HepG2 (cell line): ENCODE measurements at regions not wholly inside any gene's neighbourhood (a gene's known extent, or its start where the extent isn't known, plus 50 kb on each side); places are given as distances from the start of the nearest gene placed in this dataset.

Experiments
- ATAC-seq: fragments of 200-7000 bp; cut with Tn5 transposase; 3 replicates; pipeline ENCODE4 v1.9.1; 2020; ENCODE audit warnings: mild to moderate bottlenecking, moderate library complexity
- BruUV-seq: library from RNA; stranded (reverse); fragments of 400-500 nt; replicated peaks from 2 replicates; lab custom pipeline; 2021; lab: Mats Ljungman, UMichigan
- CTCF ChIA-PET: fragments of 300-600 bp; formaldehyde crosslinking; extraction: SDS; loops from one replicate; lab custom pipeline; 2021; ENCODE audit warnings: low total read pairs, inconsistent platforms, low intra/inter-chr PET ratio; lab: Yijun Ruan, JAX
- POLR2A ChIA-PET: fragments of 350-600 bp; sonication (Branson Sonifier 250); formaldehyde crosslinking; loops from one replicate; lab custom pipeline; 2020; ENCODE audit warnings: antibody characterized with exemption, inconsistent platforms; lab: Yijun Ruan, JAX
- DNase-seq: peaks from one replicate; pipeline ENCODE4 v3.0.0-alpha.2; 2015; ENCODE audit warnings: low spot score
- FAIRE-seq: peaks from 3 replicates; lab custom pipeline; 2011; peaks lifted over from hg19 to GRCh38; lab: Jason Lieb, UNC
- H2AFZ ChIP-seq: one replicate; pipeline ENCODE4 v1.6.1; 2011; ENCODE audit warnings: low read length, inconsistent platforms
- H3K27ac ChIP-seq: fragments of 300-600 bp; 3 replicates; pipeline ENCODE4 v1.8.0; 2011; ENCODE audit warnings: mixed run types, mild to moderate bottlenecking, mixed read lengths, low read length, inconsistent platforms; ENCODE audit not compliant: insufficient read depth; ENCODE audit errors: extremely low read length
- H3K27me3 ChIP-seq, 2 experiments: fragments of 200-600 bp in 1 of 2; 2 replicates in 1 of 2; 3 replicates in 1 of 2; pipeline versions ENCODE4 v1.6.0 to v1.8.0; 2011; ENCODE audit warnings: low read length in 2 of 2, mild to moderate bottlenecking in 2 of 2, moderate library complexity in 2 of 2, inconsistent platforms in 1 of 2; ENCODE audit not compliant: insufficient read depth in 2 of 2, control insufficient read depth in 1 of 2
- H3K36me3 ChIP-seq, 2 experiments: fragments of 200-600 bp in 1 of 2; replicated peaks in 1 of 2; 2 replicates in 1 of 2; 3 replicates in 1 of 2; pipeline versions ENCODE4 v1.5.1 to v1.8.0; 2011; ENCODE audit warnings: low read length in 2 of 2, inconsistent platforms in 1 of 2; ENCODE audit not compliant: insufficient read depth in 2 of 2, control insufficient read depth in 1 of 2
- H3K4me1 ChIP-seq: 2 replicates; pipeline ENCODE4 v1.5.1; 2012; ENCODE audit warnings: low read length, inconsistent platforms; ENCODE audit not compliant: insufficient read depth
- H3K4me2 ChIP-seq: 2 replicates; pipeline ENCODE4 v1.6.0; 2011; ENCODE audit warnings: low read depth, low read length, inconsistent platforms
- H3K4me3 ChIP-seq, 3 experiments: fragments of 200-600 bp in 1 of 3; sonication (generic), shearing (Covaris generic) in 1 of 3; replicated peaks in 1 of 3; 2 replicates each; pipeline ENCODE4 v1.5.1; 2011 to 2016; ENCODE audit warnings: low read length in 3 of 3, inconsistent platforms in 2 of 3, low read depth in 2 of 3, mild to moderate bottlenecking in 2 of 3, control low read depth in 1 of 3, mixed read lengths in 1 of 3; ENCODE audit not compliant: insufficient read depth in 1 of 3
- H3K79me2 ChIP-seq: one replicate; pipeline ENCODE4 v1.6.1; 2011; ENCODE audit warnings: low read length, inconsistent platforms; ENCODE audit not compliant: insufficient read depth
- H3K9ac ChIP-seq: 2 replicates; pipeline ENCODE4 v1.6.0; 2011; ENCODE audit warnings: mild to moderate bottlenecking, low read depth, low read length, inconsistent platforms; ENCODE audit not compliant: insufficient read depth
- H3K9me3 ChIP-seq: 2 replicates; pipeline ENCODE4 v1.5.1; 2012; ENCODE audit warnings: mild to moderate bottlenecking, low read length
- H4K20me1 ChIP-seq: 2 replicates; pipeline ENCODE4 v1.6.0; 2011; ENCODE audit warnings: inconsistent platforms, mild to moderate bottlenecking, low read length, moderate library complexity; ENCODE audit not compliant: insufficient read depth
- CBX5 ChIP-seq: sonication (generic); formaldehyde crosslinking; IDR thresholded peaks from 2 replicates; pipeline ENCODE4 v1.4.0; 2020; ENCODE audit warnings: missing genetic modification reagents, borderline replicate concordance
- FOXP4 ChIP-seq: sonication (generic); formaldehyde crosslinking; IDR thresholded peaks from 2 replicates; pipeline ENCODE4 v1.4.0; 2020; ENCODE audit warnings: missing genetic modification reagents
- XRCC5 ChIP-seq: fragments of 200-400 bp; formaldehyde crosslinking; optimal IDR thresholded peaks from 2 replicates; pipeline ENCODE3; 2017; ENCODE audit warnings: mild to moderate bottlenecking, low read length
- ZBED4 ChIP-seq: sonication (generic); formaldehyde crosslinking; IDR thresholded peaks from 2 replicates; pipeline ENCODE4 v1.4.0; 2020; ENCODE audit warnings: missing genetic modification reagents, borderline replicate concordance
- ZNF703 ChIP-seq: sonication (generic); formaldehyde crosslinking; IDR thresholded peaks from 2 replicates; pipeline ENCODE4 v1.5.1; 2020; ENCODE audit warnings: missing genetic modification reagents, mild to moderate bottlenecking, moderate library complexity, borderline replicate concordance
- ZNF766 ChIP-seq: sonication (generic); formaldehyde crosslinking; IDR thresholded peaks from 2 replicates; pipeline ENCODE4 v1.5.0; 2020; ENCODE audit warnings: missing genetic modification reagents, borderline replicate concordance
- WGBS: methylation state at CpG from one replicate; pipeline ENCODE4 v1.1.6; 2017; ENCODE audit warnings: low lambda C conversion rate; 5-methylcytosine and 5-hydroxymethylcytosine counted together
- in situ Hi-C: cut with HindIII; loops from 2 replicates; pipeline ENCODE4 v1.10.0; 2017; ENCODE audit warnings: low pct_unique_long_range_greater_than_20kb; ENCODE audit not compliant: extremely low pct_ligation_motif_present
- intact Hi-C: fragments of 100-400 bp; cut with micrococcal nuclease; formaldehyde crosslinking; loops from one replicate; pipeline ENCODE4 v1.10.0; 2022; ENCODE audit not compliant: unreplicated experiment
- TF ChIP-seq, protein P1 (sequence below): conservative IDR thresholded peaks from 2 replicates; pipeline ENCODE4 v1.6.1; 2018; ENCODE audit warnings: missing genetic modification reagents

DNA sequence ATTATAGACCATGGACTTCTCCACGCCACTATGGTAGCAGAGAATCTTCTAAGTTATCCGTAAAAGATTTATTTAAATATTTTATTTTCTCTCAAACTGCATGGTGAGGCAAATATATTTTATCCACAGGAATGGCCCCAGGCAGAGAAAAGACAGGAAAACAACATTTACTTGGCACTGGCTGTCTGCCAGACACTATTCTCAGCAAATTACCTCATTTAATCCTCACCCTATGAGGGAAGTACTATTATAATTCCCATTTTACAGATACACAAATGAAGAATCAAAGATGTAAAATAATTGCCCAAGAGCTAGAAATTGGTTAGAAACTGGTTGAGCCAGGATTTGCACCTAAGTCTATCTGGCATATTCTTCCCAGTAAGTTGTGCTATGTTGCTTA is 361.4 kb upstream of the IL12A start:
- ChIA-PET POLR2A (no interaction called here), CTCF (no interaction called here)
- Histone ChIP-seq H3K27ac (no peak overlapping the region), H3K4me1 (no peaks in the 10 kb centered on the region), H3K4me2 (no peak overlapping the region), H3K36me3 (no peaks in the 10 kb centered on the region), H3K4me3 (no peak overlapping the region), H2AFZ (no peak overlapping the region), H3K27me3 (no peaks in the 10 kb centered on the region; a peak in 1 of 5 replicates), H3K9ac (no peak overlapping the region), H3K79me2 (no peaks in the 10 kb centered on the region), H3K9me3 (no peaks in the 10 kb centered on the region), H4K20me1 (no peaks in the 10 kb centered on the region)
- in situ Hi-C loops (no loop called here), intact Hi-C loops (no loop called here)
- 18% methylated on average over 2 of the region's 2 CpGs for WGBS
- no peak for ATAC-seq
- BruUV-seq, result no TSS peak
- no peak for FAIRE-seq
- no peak for TF ChIP-seq XRCC5
- no peak for DNase-seq

DNA sequence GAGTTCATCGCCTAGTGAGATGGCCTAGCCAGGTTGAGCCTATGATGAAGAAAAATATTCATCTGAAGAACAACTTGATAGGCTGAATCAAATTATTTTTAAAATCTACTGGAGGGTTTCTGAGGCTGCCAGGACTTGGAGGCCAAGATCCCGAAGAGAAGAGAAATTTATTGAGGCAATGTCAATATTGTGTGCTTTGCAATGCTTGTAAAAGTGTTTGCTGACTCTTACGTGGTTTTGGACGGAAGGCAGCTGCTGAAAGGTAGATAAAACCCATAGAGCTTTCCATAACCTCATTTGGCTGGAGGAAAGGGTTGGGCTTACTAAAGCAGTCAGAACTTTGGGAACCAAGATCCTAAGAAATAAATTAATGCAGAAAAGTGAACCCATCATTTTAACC is 361.0 kb upstream of the IL12A start:
- no TSS peak for BruUV-seq

More for the DNA sequence above, 361.0 kb upstream of the IL12A start:
- in situ Hi-C loops (no loop called here), intact Hi-C loops (no loop called here)
- no peak for TF ChIP-seq ZNF703
- TF ChIP-seq FOXP4 (CRISPR knock-in tag), result no peak
- no peak for TF ChIP-seq ZNF766 (CRISPR knock-in tag)
- TF ChIP-seq CBX5 (CRISPR knock-in tag), result no peak
- TF ChIP-seq, protein P1, sequence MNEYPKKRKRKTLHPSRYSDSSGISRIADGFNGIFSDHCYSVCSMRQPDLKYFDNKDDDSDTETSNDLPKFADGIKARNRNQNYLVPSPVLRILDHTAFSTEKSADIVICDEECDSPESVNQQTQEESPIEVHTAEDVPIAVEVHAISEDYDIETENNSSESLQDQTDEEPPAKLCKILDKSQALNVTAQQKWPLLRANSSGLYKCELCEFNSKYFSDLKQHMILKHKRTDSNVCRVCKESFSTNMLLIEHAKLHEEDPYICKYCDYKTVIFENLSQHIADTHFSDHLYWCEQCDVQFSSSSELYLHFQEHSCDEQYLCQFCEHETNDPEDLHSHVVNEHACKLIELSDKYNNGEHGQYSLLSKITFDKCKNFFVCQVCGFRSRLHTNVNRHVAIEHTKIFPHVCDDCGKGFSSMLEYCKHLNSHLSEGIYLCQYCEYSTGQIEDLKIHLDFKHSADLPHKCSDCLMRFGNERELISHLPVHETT (CRISPR knock-in tag), result no peak
- no peak for TF ChIP-seq ZBED4
- Histone ChIP-seq H3K36me3 (no peaks in the 10 kb centered on the region), H3K4me1 (no peaks in the 10 kb centered on the region), H3K27ac (no peak overlapping the region), H3K27me3 (no peaks in the 10 kb centered on the region; a peak in 1 of 5 replicates), H2AFZ (no peak overlapping the region), H3K9ac (no peak overlapping the region), H4K20me1 (no peaks in the 10 kb centered on the region), H3K9me3 (no peaks in the 10 kb centered on the region), H3K4me2 (no peak overlapping the region), H3K4me3 (no peak overlapping the region), H3K79me2 (no peaks in the 10 kb centered on the region)
- POLR2A ChIA-PET, result no interaction called here
- CTCF ChIA-PET, result no interaction called here
- FAIRE-seq, result no peak
- no peak for ATAC-seq
- DNase-seq, result no peak
- WGBS, result 10% methylated on average over 4 of the region's 4 CpGs
